ENCODE measurements at regions not wholly inside any gene's neighbourhood (a gene's known extent, or its start where the extent isn't known, plus 50 kb on each side); places are given as distances from the start of the nearest gene placed in this dataset.

DNA sequence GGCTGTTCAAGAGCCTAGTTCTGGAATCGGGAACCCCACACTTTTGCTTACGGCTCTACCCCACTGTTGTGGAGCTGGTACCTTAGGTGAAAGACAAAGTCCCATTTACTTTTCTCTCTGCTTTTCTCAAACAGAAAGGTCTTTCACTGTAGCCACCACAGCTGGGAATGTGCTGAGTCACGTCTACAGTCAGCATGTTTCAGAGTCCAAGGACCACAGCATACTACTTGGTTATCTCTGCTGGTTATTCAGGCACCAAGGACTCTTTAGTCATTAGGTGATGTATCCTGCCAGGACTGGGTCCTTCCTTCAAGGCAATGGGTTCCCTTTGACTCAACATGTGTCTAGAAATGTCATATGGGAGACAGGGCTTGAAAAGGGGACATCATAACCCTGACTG lies 266.8 kb upstream of the STEAP1 start:
- no peak overlapping the region for H3K27ac ChIP-seq
- H3K27me3 ChIP-seq, result no peaks in the 10 kb centered on the region
- no peak for ATAC-seq
- no peak for TF ChIP-seq POLR2A (IDR thresholded peaks at IDR 0.05)
- TF ChIP-seq, protein P1, sequence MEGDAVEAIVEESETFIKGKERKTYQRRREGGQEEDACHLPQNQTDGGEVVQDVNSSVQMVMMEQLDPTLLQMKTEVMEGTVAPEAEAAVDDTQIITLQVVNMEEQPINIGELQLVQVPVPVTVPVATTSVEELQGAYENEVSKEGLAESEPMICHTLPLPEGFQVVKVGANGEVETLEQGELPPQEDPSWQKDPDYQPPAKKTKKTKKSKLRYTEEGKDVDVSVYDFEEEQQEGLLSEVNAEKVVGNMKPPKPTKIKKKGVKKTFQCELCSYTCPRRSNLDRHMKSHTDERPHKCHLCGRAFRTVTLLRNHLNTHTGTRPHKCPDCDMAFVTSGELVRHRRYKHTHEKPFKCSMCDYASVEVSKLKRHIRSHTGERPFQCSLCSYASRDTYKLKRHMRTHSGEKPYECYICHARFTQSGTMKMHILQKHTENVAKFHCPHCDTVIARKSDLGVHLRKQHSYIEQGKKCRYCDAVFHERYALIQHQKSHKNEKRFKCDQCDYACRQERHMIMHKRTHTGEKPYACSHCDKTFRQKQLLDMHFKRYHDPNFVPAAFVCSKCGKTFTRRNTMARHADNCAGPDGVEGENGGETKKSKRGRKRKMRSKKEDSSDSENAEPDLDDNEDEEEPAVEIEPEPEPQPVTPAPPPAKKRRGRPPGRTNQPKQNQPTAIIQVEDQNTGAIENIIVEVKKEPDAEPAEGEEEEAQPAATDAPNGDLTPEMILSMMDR (IDR thresholded peaks at IDR 0.05), result no peak
- H3K36me3 ChIP-seq (replicated peaks in 1 of 2; ENCODE audit: insufficient read depth in 1 of 2, low read depth in 2 of 2), result no peaks in the 10 kb centered on the region
- no peaks in the 10 kb centered on the region for H3K4me1 ChIP-seq
- 57 to 73% methylated on average over 3 of the region's 3 CpGs for WGBS, 2 donors
- intact Hi-C loops (cut with DNase I), result no loop called here
- no peak for DNase-seq
- H3K4me3 ChIP-seq, result no peak overlapping the region
- no peaks in the 10 kb centered on the region for H3K9me3 ChIP-seq

DNA sequence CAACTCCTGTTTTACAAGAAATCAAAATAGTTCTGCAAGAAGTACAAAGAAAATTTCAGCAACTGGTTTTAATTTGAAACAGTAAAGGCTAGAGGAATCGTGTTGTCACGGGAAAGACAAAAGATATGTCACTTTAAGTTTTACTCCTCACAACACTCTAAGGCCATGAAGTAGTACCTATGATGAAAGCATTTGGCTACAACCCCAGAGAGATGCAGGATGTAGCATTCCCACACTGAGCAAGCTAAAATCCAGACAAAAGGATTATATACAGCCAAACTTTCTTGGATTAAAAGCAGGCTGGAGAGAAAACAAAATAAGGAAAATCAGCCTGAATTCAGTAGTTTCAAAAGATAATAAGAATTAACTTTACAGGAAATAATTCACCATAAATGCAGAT lies 245.5 kb upstream of the STEAP1 start:
- no peak for DNase-seq
- no peaks in the 10 kb centered on the region for H3K4me1 ChIP-seq
- WGBS, 2 donors, result 41 to 48% methylated on average over 2 of the region's 2 CpGs
- H3K36me3 ChIP-seq (replicated peaks in 1 of 2; ENCODE audit: insufficient read depth in 1 of 2, low read depth in 2 of 2), result no peaks in the 10 kb centered on the region
- no peak overlapping the region for H3K4me3 ChIP-seq
- ATAC-seq, result no peak
- H3K9me3 ChIP-seq, result no peaks in the 10 kb centered on the region
- no peaks in the 10 kb centered on the region for H3K27me3 ChIP-seq
- TF ChIP-seq, protein P1 (IDR thresholded peaks at IDR 0.05), result no peak
- TF ChIP-seq POLR2A (IDR thresholded peaks at IDR 0.05), result no peak
- intact Hi-C loops (cut with DNase I), result no loop called here
- no peak overlapping the region for H3K27ac ChIP-seq

DNA sequence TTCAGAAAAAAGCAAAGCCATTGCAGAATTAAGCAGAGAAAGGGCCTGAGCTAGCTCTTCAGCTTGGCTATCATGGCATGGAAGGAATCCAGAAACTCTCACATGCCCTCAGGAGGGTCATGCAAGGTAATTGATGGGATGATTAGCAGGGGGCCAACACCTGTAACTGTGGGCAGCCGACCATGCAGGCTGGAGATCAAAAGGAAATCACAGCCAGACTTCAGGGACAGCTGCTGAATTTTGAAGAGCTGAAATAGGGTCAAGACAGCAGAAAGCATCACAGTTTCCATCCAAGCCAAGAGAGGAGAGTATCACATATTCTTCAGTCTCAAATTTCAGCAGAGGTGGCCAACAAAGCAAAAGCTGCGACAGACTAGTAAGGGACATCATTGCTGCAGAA lies 239.6 kb upstream of the STEAP1 start:
- Histone ChIP-seq H3K27me3 (no peaks in the 10 kb centered on the region), H3K9me3 (no peaks in the 10 kb centered on the region), H3K36me3 (replicated peaks in 1 of 2; ENCODE audit: insufficient read depth in 1 of 2, low read depth in 2 of 2) (no peaks in the 10 kb centered on the region), H3K27ac (no peak overlapping the region), H3K4me3 (no peak overlapping the region), H3K4me1 (no peaks in the 10 kb centered on the region)
- DNase-seq, result no peak
- no peak for ATAC-seq
- TF ChIP-seq, protein P1 (IDR thresholded peaks at IDR 0.05), result no peak
- no peak for TF ChIP-seq POLR2A (IDR thresholded peaks at IDR 0.05)
- intact Hi-C loops (cut with DNase I), result no loop called here
- whole genome bisulfite sequencing, 2 donors, result 21 to 28% methylated on average over 2 of the region's 2 CpGs

DNA sequence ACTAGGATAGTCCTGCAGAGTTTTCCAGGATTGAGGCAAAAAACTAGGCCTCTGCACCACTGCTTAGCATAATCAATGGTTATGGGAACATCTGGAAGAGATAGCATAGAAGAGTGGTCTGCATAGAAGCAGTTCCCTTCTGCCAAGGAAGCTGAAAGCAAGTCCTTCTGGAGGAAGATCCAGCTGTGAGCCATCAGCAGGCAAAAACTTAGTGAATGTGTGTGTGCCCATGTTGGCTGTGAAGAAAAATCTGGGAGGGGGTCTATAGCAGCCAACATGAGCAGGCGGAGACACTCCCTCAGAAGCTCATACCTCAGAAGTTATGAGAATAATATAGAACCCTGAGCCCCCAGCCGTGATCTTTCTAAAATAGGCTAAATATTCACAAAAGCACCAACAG lies 228.1 kb upstream of the STEAP1 start:
- WGBS, 2 donors, result 56 to 77% methylated on average over 2 of the region's 2 CpGs
- Histone ChIP-seq H3K4me3 (no peak overlapping the region), H3K4me1 (no peaks in the 10 kb centered on the region), H3K27me3 (no peaks in the 10 kb centered on the region), H3K27ac (no peak overlapping the region), H3K9me3 (no peaks in the 10 kb centered on the region), H3K36me3 (replicated peaks in 1 of 2; ENCODE audit: insufficient read depth in 1 of 2, low read depth in 2 of 2) (no peaks in the 10 kb centered on the region)
- intact Hi-C loops (cut with DNase I), result no loop called here
- ATAC-seq (no peak), DNase-seq (no peak)
- TF ChIP-seq, protein P1 (IDR thresholded peaks at IDR 0.05), result no peak
- TF ChIP-seq POLR2A (IDR thresholded peaks at IDR 0.05), result no peak

DNA sequence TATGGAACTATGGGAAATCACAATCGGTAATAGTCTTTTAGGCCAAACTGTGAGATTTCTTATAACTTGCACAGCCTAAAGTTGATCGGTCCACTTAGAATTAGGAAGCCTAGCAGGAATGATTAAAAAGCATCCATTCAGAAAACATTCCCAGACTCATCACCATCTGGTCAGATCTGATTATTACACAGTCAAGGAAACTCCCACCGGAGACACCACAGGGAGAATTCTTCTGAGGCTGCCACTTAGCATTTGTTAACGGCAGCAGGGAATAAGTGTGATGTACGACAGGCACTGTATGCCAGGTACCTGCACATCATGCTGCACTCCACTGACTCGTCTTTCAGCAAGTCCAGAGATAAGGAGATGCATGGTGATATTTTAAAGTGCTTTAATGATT lies 227.6 kb upstream of the STEAP1 start:
- Histone ChIP-seq H3K27me3 (no peaks in the 10 kb centered on the region), H3K36me3 (replicated peaks in 1 of 2; ENCODE audit: insufficient read depth in 1 of 2, low read depth in 2 of 2) (no peaks in the 10 kb centered on the region), H3K27ac (no peak overlapping the region), H3K4me3 (no peak overlapping the region), H3K4me1 (no peaks in the 10 kb centered on the region), H3K9me3 (no peaks in the 10 kb centered on the region)
- intact Hi-C loops (cut with DNase I), result no loop called here
- no peak for TF ChIP-seq POLR2A (IDR thresholded peaks at IDR 0.05)
- TF ChIP-seq, protein P1 (IDR thresholded peaks at IDR 0.05), result no peak
- no peak for ATAC-seq
- DNase-seq, result no peak
- 50 to 70% methylated on average over 6 of the region's 6 CpGs for WGBS, 2 donors
